Glutamatergic neuron (in vitro differentiated cells): ENCODE measurements at regions not wholly inside any gene's neighbourhood (a gene's known extent, or its start where the extent isn't known, plus 50 kb on each side); places are given as distances from the start of the nearest gene placed in this dataset.

Experiments used
- DNase-seq: peaks from one replicate; pipeline ENCODE4 v3.0.0; 2022
- H3K27ac Mint-ChIP-seq: one replicate; pipeline ENCODE4 v1.8.0; 2020; ENCODE audit warnings: mild to moderate bottlenecking, mixed read lengths, inconsistent platforms; ENCODE audit not compliant: unreplicated experiment
- H3K27me3 Mint-ChIP-seq: one replicate; pipeline ENCODE4 v1.8.0; 2020; ENCODE audit warnings: mild to moderate bottlenecking, moderate library complexity, mixed read lengths, inconsistent platforms; ENCODE audit not compliant: unreplicated experiment
- H3K36me3 Mint-ChIP-seq: one replicate; pipeline ENCODE4 v1.8.0; 2020; ENCODE audit warnings: mild to moderate bottlenecking, mixed read lengths, inconsistent platforms; ENCODE audit not compliant: unreplicated experiment
- H3K4me1 Mint-ChIP-seq: one replicate; pipeline ENCODE4 v1.8.0; 2020; ENCODE audit warnings: mild to moderate bottlenecking, low read depth, mixed read lengths, inconsistent platforms; ENCODE audit not compliant: unreplicated experiment
- H3K4me3 Mint-ChIP-seq: one replicate; pipeline ENCODE4 v1.8.0; 2020; ENCODE audit warnings: mild to moderate bottlenecking, mixed read lengths, inconsistent platforms; ENCODE audit not compliant: unreplicated experiment
- H3K9me3 Mint-ChIP-seq: one replicate; pipeline ENCODE4 v1.8.0; 2020; ENCODE audit warnings: mild to moderate bottlenecking, moderate library complexity, mixed read lengths, inconsistent platforms; ENCODE audit not compliant: unreplicated experiment
- CTCF ChIP-seq: fragments of 200-600 bp; sonication (generic); IDR thresholded peaks from one replicate; pipeline ENCODE4 v1.5.0; 2021; ENCODE audit not compliant: partially characterized antibody, unreplicated experiment

GRCh38 chr5:107794741-107795140, 124.0 kb upstream of the EFNA5 start:
- Mint-ChIP-seq H3K9me3 (peaks cover 2% of the 10 kb centered on the region), H3K36me3 (no peaks in the 10 kb centered on the region), H3K27ac (peak overlapping the region; percentile 67), H3K27me3 (no peaks in the 10 kb centered on the region), H3K4me1 (peaks cover 4% of the 10 kb centered on the region), H3K4me3 (no peak overlapping the region)
- no peak for DNase-seq
- TF ChIP-seq CTCF = no peak

GRCh38 chr5:107792940-107793339, 122.2 kb upstream of the EFNA5 start:
- Mint-ChIP-seq H3K36me3 (no peaks in the 10 kb centered on the region), H3K4me1 (peaks cover 4% of the 10 kb centered on the region), H3K27ac (no peak overlapping the region), H3K9me3 (peaks cover 2% of the 10 kb centered on the region), H3K4me3 (no peak overlapping the region), H3K27me3 (no peaks in the 10 kb centered on the region)
- TF ChIP-seq CTCF = no peak
- no peak for DNase-seq

DNA sequence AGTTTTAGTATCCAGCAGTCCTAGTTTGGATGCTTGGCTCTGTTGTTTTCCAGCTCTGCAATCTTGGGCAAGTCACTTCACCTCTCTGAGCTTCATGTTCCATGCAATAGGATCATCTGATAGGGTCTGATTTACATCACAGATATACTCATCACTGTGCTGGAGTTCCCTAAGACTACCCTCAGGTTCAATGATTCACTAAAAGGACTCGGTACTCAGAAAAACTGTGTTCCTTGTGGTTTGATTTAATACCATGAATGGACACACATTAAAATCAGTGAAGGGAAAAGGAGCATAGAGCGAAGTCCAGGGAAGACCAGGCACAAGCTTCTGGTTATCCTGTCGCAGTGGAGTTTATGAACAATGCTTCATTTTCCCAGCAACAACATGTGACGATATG, 119.9 kb upstream of the EFNA5 start:
- TF ChIP-seq CTCF = no peak
- Mint-ChIP-seq H3K4me1 (peaks cover 4% of the 10 kb centered on the region), H3K4me3 (no peak overlapping the region), H3K36me3 (peaks cover 6% of the 10 kb centered on the region), H3K27ac (no peak overlapping the region), H3K27me3 (no peaks in the 10 kb centered on the region), H3K9me3 (peaks cover 2% of the 10 kb centered on the region)
- no peak for DNase-seq

DNA sequence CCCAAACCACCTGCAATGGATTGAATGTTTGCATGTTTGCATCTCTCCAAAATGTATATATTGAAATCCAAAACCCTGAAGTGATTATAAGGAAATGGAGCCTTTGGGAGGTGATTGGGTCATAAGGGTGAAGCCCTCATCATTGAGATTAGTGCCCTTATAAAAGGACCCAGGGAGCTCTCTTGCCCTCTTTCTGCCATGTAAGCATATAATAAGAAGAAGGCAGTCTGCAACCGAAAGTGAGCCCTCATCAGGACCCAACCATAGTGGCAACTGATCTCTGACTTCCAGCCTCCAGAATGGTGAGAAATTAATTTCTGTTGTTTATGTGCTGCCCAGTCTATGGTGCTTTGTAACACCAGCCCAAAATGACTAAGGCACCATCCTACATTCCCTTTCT, 115.7 kb upstream of the EFNA5 start:
- TF ChIP-seq CTCF = no peak
- Mint-ChIP-seq H3K4me3 (no peak overlapping the region), H3K36me3 (peaks cover 6% of the 10 kb centered on the region), H3K9me3 (no peaks in the 10 kb centered on the region), H3K27ac (no peak overlapping the region), H3K27me3 (no peaks in the 10 kb centered on the region), H3K4me1 (peaks cover 4% of the 10 kb centered on the region)
- no peak for DNase-seq

DNA sequence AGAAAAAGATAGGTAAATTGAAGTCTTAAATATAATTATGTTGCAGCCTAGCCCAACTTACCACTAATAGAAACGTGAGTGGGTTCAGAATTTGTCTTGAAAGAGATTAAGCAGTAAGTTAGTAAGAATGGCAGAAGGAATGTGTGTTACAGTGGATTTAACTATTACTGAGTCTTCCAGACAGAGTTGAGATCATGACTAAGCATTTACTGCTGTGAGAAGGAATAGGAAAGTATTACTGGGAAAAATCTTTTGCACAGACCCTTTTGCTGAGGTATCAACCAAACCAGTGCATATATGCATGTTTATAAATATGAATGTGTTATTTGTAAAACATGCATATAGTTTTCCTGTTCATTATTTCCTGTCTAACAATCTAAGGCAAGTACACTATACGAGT, 112.8 kb upstream of the EFNA5 start:
- no peak overlapping the region for H3K4me3 Mint-ChIP-seq
- TF ChIP-seq CTCF = no peak
- no peaks in the 10 kb centered on the region for H3K9me3 Mint-ChIP-seq
- H3K27ac Mint-ChIP-seq = no peak overlapping the region
- peaks cover 6% of the 10 kb centered on the region for H3K36me3 Mint-ChIP-seq
- H3K4me1 Mint-ChIP-seq = peaks cover 10% of the 10 kb centered on the region
- DNase-seq = no peak
- no peaks in the 10 kb centered on the region for H3K27me3 Mint-ChIP-seq
